HG02840 (cell line): ENCODE measurements at regions not wholly inside any gene's neighbourhood (a gene's known extent, or its start where the extent isn't known, plus 50 kb on each side); places are given as distances from the start of the nearest gene placed in this dataset.

Experiments used
- ATAC-seq: cut with Tn5 transposase; IDR thresholded peaks from one replicate; pipeline ENCODE4 v1.9.1; 2021; ENCODE audit warnings: mild to moderate bottlenecking, moderate library complexity, moderate number of reproducible peaks; ENCODE audit not compliant: unreplicated experiment, low FRiP score

DNA sequence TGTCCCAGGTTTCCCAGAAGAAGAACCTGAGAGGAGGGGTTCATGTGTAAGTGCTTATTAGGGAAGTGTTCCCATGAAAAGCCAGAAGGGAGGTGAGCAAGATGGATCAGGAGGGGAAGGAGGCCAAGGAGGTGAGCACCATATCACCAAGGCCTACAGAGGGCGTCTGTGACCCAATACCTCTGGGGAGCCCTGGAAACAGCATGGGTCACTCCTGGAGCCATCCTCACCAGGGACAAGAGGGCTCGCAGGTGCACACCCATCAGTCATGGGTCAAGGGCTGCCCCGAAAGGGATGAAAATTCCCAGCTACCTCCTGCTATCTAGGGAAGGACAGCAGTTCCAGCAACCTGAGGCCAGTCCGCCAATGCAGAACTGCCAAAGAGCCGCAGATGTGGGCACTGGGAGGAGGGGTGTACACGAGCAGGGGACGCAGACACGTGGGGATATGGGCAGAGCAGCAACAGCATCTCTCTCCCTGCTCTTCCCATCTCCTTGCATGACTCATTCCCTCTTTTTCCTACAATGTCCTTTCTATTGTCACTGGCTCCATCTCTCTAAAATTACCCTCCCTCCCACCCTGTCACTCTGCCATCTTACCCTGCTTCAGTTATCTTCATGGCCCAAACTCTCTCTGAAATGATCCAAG lies 167.6 kb upstream of the FSTL4 start:
- ATAC-seq: no peak

DNA sequence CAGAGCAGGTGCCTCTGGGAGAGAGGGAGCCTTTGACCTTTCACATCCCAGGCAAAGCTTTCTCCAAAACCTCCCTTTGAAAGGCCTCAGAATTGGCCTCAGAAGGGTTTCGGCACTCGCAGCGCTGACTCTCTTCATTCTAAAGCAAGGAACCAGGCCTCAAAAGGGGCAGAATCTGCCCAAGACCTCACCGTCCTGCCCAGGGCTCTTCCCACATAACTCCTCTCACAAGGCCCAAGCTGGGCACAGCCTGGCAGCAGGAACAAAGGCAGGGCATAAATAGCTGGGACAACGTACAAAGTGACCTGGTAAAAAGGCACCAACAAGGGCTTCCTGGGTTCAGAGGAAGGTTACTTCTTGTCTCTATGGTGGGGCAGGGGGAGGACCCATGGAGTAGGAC lies 166.3 kb upstream of the FSTL4 start:
- no peak for ATAC-seq

DNA sequence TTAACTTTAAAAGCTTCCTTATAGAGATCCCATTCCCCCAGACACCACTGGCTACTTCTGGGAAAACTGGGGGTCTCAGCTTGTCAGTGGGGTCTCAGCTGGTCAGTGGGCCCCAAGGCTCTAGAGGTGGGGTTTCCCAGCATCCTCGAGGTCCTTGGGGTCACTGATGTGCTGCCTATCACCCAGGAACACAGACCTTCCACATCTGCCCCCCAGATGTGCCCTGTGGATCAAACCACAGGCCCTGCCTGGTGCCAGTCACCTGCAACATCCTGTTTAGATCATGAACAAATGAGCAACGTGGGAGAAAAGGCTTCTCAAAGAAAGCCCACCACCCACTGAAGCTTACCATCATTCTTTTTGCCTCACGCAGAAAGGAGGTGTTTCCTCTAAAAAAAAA lies 165.6 kb upstream of the FSTL4 start:
- no peak for ATAC-seq

DNA sequence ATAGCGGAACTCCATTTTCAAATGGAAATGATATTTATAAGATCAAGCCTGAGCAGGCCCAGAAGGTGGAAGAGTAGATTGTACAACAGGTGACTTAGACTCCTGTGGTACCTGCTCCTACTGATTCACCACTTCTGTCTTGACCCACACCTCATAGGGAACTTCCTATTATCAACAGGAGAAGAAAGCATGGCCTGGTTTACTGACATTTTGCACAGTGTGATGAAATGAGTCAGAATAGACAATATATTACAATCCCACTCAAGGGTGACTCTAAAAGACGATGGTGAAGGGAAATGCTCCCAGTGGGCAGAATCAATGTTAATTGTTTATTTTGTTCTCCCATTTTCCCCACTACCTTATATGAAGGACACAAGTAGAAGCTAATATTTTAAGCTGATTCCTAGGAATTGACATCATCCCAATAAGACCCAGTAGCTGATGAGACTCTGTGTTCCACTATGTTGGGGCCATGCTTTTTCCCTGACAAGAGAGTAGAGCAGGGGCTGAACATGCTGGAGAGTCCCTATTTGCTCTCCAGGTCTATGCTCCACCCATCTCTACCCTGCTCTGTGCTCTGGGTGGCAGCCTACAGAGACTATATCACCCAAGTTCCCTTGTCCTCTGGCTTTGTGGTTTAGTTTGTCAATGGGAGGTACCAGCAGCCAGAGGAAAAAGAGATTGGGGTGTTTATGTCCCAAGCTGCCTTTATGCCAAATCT lies 163.4 kb upstream of the FSTL4 start:
- ATAC-seq: no peak

DNA sequence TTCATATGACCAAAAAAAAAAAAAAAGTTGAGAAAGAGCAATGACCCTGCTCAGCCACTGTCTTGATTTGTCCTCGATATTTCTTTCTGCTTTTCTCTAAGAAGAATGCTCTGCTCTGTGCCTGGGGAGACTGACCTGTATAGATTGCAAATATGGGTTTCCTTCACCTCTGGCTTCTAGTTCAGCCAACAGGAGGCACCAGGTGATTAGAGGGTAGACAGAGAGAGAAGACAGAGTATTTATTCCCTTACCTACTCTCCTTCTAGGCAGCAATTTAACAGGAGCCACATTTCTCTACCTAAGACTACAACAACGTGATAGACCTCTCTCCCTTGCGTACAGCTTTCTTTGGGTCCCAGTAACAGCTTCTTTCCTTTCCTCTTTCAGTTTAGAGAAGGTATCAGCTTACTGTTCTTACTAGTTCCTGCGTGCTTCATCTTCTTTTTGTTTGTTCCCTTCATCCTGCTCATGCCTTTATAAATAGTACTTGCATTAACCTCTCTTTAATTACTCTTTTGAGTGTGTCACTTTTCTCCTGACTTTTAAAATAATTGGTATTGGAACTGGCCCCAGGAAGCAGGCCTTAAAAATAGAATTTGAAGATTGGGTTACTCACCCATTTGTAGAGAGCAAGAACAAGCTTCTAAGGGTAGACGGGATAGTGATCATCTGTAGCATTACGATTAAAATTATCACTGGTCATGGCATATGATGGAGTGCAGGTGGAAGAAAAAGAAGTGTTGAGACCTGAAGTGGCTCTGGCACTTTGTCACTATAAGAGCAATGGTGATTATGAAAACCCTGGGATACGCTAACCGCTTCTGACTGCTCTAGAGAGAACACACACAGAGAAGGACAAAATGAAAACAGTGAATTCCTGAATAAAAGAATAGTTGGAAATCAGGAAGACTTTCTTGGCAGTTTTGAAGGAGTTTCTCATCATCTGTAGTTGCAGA lies 161.2 kb upstream of the FSTL4 start:
- no peak for ATAC-seq

- no peak for ATAC-seq
Observed at GRCh38 chr5:133769842-133770241, 157.5 kb upstream of the FSTL4 start.

- ATAC-seq: no peak
Observed at GRCh38 chr5:133763744-133764143, 151.4 kb upstream of the FSTL4 start.

DNA sequence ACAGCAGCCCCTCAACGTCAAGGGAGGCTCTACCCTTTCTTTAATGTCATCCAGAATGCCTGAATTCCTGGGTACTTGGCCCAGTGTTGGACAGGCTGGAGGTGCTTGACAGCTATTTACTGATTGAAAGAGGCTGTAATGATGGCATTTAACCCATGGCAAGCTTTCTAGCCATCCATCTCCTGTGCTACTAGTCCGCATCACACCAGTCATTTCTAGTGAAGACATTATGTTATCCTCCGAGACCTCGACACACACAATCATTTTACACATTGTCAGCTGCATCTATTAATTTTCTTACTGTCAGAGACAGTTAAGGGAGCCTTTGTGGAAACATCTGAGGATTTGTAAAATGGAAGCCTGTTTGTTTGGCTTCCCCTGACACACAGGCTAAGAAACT lies 149.3 kb upstream of the FSTL4 start:
- ATAC-seq: no peak

- ATAC-seq: no peak
Observed at GRCh38 chr5:133760532-133760931, 148.2 kb upstream of the FSTL4 start.

- ATAC-seq: no peak
Observed at GRCh38 chr5:133758641-133759040, 146.3 kb upstream of the FSTL4 start.

DNA sequence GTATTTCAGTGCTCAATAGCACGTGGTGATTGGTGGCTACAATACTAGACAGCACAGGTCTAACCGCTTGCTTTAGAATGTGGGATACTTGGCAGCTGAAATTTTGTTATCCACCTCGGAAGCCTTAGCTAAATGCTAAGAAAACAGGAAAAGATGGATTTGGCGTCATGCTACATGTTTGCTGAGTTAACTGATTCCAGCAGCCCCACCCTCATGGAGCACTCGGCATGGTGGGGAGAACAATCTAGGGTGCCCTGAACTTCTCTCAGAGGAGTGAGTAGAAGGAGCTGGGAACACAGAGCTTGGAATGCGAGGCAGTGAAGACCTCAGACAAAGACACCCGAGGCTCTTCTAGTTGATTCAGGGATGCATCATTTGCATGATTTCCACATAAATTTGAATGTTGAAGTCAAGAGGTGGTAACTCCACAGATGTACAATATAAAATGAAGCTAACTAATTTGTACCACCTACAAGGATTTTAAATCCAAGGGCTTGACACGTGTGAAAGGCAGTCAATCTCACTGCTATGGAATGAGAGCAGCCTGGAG lies 145.1 kb upstream of the FSTL4 start:
- ATAC-seq: no peak

- ATAC-seq: no peak
Observed at GRCh38 chr5:133756756-133757155, 144.4 kb upstream of the FSTL4 start.

- ATAC-seq: no peak
Observed at GRCh38 chr5:133756036-133756435, 143.7 kb upstream of the FSTL4 start.

DNA sequence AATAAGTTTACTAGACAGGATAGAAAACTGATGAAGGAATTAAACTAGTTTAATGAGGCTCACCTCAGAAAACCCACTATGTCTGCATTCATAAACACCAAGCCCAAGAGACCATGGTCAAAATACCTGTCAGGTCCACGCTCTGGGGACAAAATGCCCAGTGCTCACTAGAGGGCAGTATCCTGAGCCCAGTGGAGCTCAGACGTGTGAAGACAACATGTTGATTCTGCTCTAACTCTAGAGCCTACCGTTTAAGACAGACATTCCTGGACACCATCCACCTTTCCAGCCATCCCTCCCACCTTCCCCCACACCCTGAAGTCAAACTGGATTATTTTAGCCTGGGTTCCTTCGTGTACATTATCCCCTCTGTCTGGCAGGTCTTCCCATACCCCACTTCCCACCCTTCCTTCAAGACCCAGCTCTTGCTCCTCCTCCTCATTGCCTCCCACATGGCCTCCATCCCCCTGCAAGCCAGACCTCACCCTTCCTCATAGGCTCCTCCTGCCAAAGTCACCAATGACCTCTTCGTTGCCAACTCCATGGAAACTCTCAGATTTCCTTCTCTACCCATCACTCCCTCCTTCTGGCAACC lies 142.3 kb upstream of the FSTL4 start:
- ATAC-seq: no peak

DNA sequence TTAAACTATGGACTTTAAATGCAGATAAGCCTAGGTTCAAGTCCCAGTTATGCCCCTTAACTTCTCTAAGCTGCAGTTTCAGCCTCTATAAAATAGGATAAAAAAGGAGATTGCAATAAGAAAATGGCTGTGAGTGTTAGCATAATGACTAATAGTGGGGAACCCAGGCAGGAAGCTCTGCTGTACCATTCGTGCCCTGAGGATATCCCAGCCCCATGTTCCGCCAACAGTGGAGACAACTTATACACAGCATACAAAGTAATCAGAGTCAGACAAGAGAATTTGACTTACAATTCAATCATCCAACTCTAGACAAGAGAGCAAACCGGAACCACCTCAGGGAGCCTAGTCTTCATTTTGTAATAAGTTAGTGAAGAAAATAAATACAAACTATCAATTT lies 141.5 kb upstream of the FSTL4 start:
- no peak for ATAC-seq

DNA sequence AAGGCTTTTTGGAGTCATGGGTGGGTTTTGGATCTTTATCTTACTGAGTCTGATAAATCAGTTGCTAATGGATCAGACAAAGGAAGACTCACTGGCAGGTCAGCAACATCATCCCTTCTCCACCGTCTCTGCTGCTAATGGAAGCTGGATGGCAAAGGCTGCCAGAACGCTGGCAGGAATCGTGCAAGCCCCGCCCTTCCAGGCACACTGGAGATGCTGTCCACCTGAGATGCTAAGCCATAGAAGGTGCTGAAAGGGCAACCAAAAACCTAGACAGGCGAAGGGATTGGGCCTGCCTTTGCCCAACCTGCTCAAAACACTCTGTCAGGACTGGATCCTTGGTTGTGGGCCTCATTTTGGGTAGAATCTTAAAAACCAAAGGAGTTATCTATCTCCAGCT lies 139.5 kb upstream of the FSTL4 start:
- ATAC-seq: no peak

- ATAC-seq: no peak
Observed at GRCh38 chr5:133751421-133751820, 139.1 kb upstream of the FSTL4 start.

GRCh38 chr5:133750856-133751255 lies 138.5 kb upstream of the FSTL4 start:
- ATAC-seq: no peak

DNA sequence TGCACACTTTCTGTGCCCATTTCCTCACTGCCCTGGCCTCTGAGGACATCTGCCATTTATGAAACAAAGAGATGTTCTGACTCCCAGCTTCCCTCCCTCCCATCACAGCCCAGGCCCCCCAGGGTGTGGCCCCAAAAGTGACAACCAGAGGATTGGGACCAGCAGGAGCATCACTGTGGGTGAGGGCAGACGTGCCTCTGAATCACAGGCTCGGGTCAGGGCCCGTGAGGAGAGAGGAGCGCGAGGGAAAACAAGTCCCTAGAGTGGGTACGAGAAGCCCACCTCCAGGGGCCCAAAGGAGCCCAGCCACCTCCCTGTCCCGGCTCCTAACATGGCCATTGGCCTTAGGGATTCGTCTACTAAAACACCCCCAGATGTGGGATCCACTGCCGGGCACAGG lies 138.0 kb upstream of the FSTL4 start:
- no peak for ATAC-seq

GRCh38 chr5:133749331-133749985 lies 137.1 kb upstream of the FSTL4 start:
- no peak for ATAC-seq
